Upper lobe of right lung (tissue), 1 donor: ENCODE measurements at regions not wholly inside any gene's neighbourhood (a gene's known extent, or its start where the extent isn't known, plus 50 kb on each side); places are given as distances from the start of the nearest gene placed in this dataset.

Source experiments
- ATAC-seq: fragments of 200-7000 bp; cut with Tn5 transposase; one replicate; pipeline ENCODE4 v1.9.1; 2020; ENCODE audit warnings: mild to moderate bottlenecking, moderate library complexity
- DNase-seq: peaks from one replicate; pipeline ENCODE4 v3.0.0-alpha.2; 2020
- H3K27ac ChIP-seq: fragments of 200-600 bp; one replicate; pipeline ENCODE4 v1.8.0; 2022
- H3K27me3 ChIP-seq: fragments of 200-600 bp; one replicate; pipeline ENCODE4 v1.8.0; 2022; ENCODE audit warnings: mild to moderate bottlenecking
- H3K36me3 ChIP-seq: fragments of 200-600 bp; one replicate; pipeline ENCODE4 v1.8.0; 2022
- H3K4me1 ChIP-seq: fragments of 200-600 bp; one replicate; pipeline ENCODE4 v1.8.0; 2022
- H3K4me3 ChIP-seq: fragments of 200-600 bp; one replicate; pipeline ENCODE4 v1.8.0; 2022; ENCODE audit warnings: mild to moderate bottlenecking
- H3K9me3 ChIP-seq: fragments of 200-600 bp; one replicate; pipeline ENCODE4 v1.8.0; 2022
- intact Hi-C: fragments of 100-400 bp; cut with DNase I; formaldehyde crosslinking; loops from one replicate; pipeline ENCODE4 v1.11.0; 2022
- TF ChIP-seq, protein P1 (sequence below): fragments of 200-600 bp; IDR thresholded peaks from one replicate; pipeline ENCODE4 v1.8.0; 2022; ENCODE audit warnings: antibody characterized with exemption
- donor health status: DM: no; HTN: yes; CAD: no; lungs with severe emphysema.

DNA sequence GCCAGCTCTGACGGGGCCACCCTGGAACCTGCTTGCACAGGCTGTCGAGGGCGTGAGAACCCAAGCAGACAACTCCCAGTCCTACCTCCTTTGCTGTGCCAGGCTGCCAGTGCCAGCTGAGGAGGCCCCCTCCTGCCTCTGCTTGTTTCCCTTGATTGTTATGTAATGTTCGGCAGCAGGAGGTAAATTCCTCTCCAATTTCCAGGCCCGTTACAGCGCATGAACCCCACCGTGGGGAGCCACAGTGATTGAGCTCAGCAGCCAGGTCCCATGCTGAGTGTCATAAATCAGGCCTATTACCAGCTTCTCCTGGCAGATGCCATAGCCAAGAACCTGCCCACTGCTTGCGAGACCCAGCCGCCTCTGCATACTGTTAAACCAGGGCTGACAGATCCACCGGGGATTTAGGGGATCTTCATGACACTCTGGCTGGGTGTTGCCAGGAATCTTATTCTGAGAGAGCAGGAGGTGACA, 320.5 kb downstream of the DHX35 start:
- ATAC-seq (no peak), DNase-seq (no peak)
- Histone ChIP-seq H3K36me3 (no peaks in the 10 kb centered on the region), H3K27ac (no peak overlapping the region), H3K4me3 (no peak overlapping the region), H3K27me3 (no peaks in the 10 kb centered on the region), H3K9me3 (no peaks in the 10 kb centered on the region), H3K4me1 (no peaks in the 10 kb centered on the region)
- TF ChIP-seq, protein P1, sequence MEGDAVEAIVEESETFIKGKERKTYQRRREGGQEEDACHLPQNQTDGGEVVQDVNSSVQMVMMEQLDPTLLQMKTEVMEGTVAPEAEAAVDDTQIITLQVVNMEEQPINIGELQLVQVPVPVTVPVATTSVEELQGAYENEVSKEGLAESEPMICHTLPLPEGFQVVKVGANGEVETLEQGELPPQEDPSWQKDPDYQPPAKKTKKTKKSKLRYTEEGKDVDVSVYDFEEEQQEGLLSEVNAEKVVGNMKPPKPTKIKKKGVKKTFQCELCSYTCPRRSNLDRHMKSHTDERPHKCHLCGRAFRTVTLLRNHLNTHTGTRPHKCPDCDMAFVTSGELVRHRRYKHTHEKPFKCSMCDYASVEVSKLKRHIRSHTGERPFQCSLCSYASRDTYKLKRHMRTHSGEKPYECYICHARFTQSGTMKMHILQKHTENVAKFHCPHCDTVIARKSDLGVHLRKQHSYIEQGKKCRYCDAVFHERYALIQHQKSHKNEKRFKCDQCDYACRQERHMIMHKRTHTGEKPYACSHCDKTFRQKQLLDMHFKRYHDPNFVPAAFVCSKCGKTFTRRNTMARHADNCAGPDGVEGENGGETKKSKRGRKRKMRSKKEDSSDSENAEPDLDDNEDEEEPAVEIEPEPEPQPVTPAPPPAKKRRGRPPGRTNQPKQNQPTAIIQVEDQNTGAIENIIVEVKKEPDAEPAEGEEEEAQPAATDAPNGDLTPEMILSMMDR: no peak
- intact Hi-C loops: no loop called here

DNA sequence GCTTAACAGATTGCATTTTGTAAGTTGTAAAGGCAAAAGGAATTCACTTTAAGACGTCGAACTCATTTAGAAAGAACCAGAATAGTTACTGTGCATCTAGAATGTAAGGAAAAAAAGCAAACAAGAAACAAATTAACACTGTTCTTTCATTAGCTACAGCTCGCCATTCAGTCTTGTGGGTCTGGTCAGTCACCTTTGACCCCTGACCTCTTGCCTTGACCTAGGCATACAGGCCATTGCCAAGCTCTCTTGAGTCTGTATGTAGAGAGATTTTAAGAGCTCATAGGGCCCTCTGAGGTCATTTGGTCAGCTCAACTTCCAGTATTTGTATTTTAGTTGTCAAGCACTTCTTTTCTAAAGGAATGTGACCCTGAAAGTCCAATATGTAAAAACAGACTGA, 318.7 kb downstream of the DHX35 start:
- H3K4me3 ChIP-seq: no peak overlapping the region
- no peaks in the 10 kb centered on the region for H3K27me3 ChIP-seq
- H3K36me3 ChIP-seq: no peaks in the 10 kb centered on the region
- H3K9me3 ChIP-seq: no peaks in the 10 kb centered on the region
- no peak for ATAC-seq
- TF ChIP-seq, protein P1: no peak
- H3K4me1 ChIP-seq: no peaks in the 10 kb centered on the region
- H3K27ac ChIP-seq: no peak overlapping the region
- intact Hi-C loops: no loop called here
- DNase-seq: no peak

DNA sequence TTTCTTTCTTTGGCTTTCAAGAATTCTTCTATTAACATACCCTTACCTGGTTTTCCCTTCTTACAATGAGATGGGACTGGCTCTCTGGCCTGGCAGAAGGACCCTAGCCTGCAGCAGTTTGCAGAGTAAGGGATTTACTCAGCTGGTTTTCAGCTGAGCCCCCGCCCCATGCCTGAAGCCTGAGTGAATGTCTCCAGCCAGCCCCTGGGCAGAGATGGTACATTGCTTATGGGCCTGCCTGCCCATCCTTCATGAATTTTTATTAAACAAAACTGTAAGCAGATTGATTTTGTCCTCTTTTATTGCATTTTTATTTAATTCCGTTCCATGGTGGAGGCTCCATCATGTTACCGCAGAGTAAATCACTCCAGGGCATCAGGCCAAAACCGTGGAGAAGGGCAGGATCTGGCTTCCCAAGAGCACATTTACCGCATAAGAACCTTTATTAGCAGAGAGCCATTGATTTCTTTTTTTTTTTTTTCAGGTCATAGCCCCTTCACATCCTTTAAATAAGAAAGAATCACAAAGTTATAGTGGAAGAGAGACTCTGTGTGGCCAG, 316.2 kb downstream of the DHX35 start:
- Histone ChIP-seq H3K27me3 (no peaks in the 10 kb centered on the region), H3K27ac (no peak overlapping the region), H3K9me3 (no peaks in the 10 kb centered on the region), H3K4me3 (no peak overlapping the region), H3K36me3 (no peaks in the 10 kb centered on the region), H3K4me1 (no peaks in the 10 kb centered on the region)
- TF ChIP-seq, protein P1: no peak
- no peak for DNase-seq
- ATAC-seq: no peak
- intact Hi-C loops: no loop called here

DNA sequence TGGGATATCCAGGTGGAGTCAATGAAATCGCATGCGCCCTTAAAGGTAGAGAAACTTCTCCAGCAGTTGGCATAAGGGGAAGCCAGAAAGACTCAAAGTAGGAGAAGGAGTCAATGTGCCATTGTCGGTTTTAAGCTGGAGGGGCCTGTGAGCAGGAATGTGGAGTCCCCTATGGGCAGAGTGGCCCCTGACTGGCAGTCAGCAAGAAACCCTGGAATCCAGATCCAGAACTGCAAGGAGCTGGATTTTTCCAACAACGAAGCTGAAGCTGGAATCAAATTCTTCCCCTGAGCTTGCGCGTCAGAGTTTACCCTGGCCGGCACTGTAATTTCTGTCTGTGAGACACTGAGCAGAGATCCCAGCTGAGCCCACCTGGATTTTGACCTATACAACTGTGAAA, 315.0 kb downstream of the DHX35 start:
- no peak overlapping the region for H3K4me3 ChIP-seq
- no peak for DNase-seq
- no peaks in the 10 kb centered on the region for H3K9me3 ChIP-seq
- no peaks in the 10 kb centered on the region for H3K4me1 ChIP-seq
- H3K36me3 ChIP-seq: no peaks in the 10 kb centered on the region
- no peak for ATAC-seq
- intact Hi-C loops: no loop called here
- H3K27me3 ChIP-seq: no peaks in the 10 kb centered on the region
- TF ChIP-seq, protein P1: no peak
- H3K27ac ChIP-seq: no peak overlapping the region

DNA sequence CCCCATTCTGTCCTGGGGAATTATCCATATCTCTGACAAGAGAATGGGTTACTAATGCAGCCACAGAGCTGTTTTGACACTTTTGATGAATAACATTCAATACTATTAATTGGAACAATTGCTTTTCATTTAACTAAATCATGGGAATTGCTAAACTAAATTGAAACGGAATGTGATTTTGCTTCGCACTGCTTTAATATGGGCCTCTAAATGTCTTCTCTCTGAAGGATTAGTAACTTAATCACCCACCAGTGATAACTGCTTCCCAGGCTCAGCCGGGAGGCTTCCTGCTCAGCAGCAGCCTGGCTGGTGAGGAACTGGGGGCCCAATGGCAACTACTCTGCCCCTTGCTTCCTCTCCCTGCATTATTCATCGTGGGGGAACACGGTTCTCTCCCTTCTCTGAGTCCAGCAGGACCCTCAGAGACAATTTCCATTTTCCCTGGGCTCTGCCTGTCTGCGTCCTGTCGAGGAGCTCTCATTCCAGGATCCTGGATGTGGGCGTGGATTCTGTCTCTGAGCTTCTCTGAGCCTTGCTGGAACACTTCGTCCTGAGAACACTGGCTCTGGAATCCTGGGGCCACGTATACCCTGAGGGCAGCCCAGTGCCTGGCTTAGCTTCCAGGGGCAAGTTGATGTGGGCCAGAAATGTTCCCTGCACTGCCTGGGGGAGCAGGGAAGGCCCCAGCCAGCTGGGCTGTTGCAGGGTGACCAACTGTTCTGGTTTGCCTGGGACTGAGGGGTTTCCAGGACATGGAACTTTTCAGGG, 308.9 kb downstream of the DHX35 start:
- Histone ChIP-seq H3K4me1 (peaks cover 18% of the 10 kb centered on the region), H3K4me3 (no peak overlapping the region), H3K36me3 (no peaks in the 10 kb centered on the region), H3K27me3 (no peaks in the 10 kb centered on the region), H3K27ac (no peak overlapping the region), H3K9me3 (no peaks in the 10 kb centered on the region)
- peak; percentile 56 for DNase-seq
- intact Hi-C loops: no loop called here
- no peak for ATAC-seq
- TF ChIP-seq, protein P1: no peak
